GM18867 (cell line): ENCODE measurements at regions not wholly inside any gene's neighbourhood (a gene's known extent, or its start where the extent isn't known, plus 50 kb on each side); places are given as distances from the start of the nearest gene placed in this dataset.
A peak's percentile ranks its signal among the peaks of the same experiment; 100 is the strongest.
"Not testable (repeated sequence)": the region's sequence is repeated elsewhere in the genome, so short reads cannot be mapped to it uniquely, and the experiment has no call there.

ENCODE experiments used
- ATAC-seq: cut with Tn5 transposase; IDR thresholded peaks from one replicate; pipeline ENCODE4 v1.9.1; 2021; ENCODE audit warnings: mild to moderate bottlenecking, moderate library complexity; ENCODE audit not compliant: unreplicated experiment

- ATAC-seq = no peak
Observed at GRCh38 chr16:51869176-51869575, 677.8 kb downstream of the TOX3 start.

- no peak for ATAC-seq
Observed at GRCh38 chr16:51868631-51869030, 678.3 kb downstream of the TOX3 start.

- no peak for ATAC-seq
Observed at GRCh38 chr16:51867386-51868065, 679.4 kb downstream of the TOX3 start.

GRCh38 chr16:51864575-51864974 lies 682.4 kb downstream of the TOX3 start:
- ATAC-seq = no peak

- no peak for ATAC-seq
Observed at GRCh38 chr16:51854401-51854951, 692.5 kb downstream of the TOX3 start.

- ATAC-seq = no peak
Observed at GRCh38 chr16:51853586-51853985, 693.4 kb downstream of the TOX3 start.

- no peak for ATAC-seq
Observed at GRCh38 chr16:51852892-51853291, 694.1 kb downstream of the TOX3 start.

- no peak for ATAC-seq
Observed at GRCh38 chr16:51851111-51851510, 695.8 kb downstream of the TOX3 start.

GRCh38 chr16:51849715-51850114 lies 697.2 kb downstream of the TOX3 start:
- ATAC-seq = no peak

- no peak for ATAC-seq
Observed at GRCh38 chr16:51845586-51846305, 694.7 kb upstream of the SALL1 start.

- ATAC-seq = no peak
Observed at GRCh38 chr16:51839727-51840462, 688.8 kb upstream of the SALL1 start.

GRCh38 chr16:51834794-51835193 lies 683.7 kb upstream of the SALL1 start:
- no peak for ATAC-seq

- ATAC-seq = no peak
Observed at GRCh38 chr16:51834133-51834532, 683.1 kb upstream of the SALL1 start.

- peak; percentile 43 for ATAC-seq
Observed at GRCh38 chr16:51831595-51832367, 680.7 kb upstream of the SALL1 start.

- ATAC-seq = not testable (repeated sequence)
Observed at GRCh38 chr16:51831034-51831433, 680.0 kb upstream of the SALL1 start.

GRCh38 chr16:51825779-51826178 lies 674.7 kb upstream of the SALL1 start:
- no peak for ATAC-seq

GRCh38 chr16:51822471-51822870 lies 671.4 kb upstream of the SALL1 start:
- ATAC-seq = no peak

GRCh38 chr16:51821527-51821926 lies 670.5 kb upstream of the SALL1 start:
- ATAC-seq = no peak

GRCh38 chr16:51820176-51820575 lies 669.1 kb upstream of the SALL1 start:
- no peak for ATAC-seq

GRCh38 chr16:51818342-51818944 lies 667.4 kb upstream of the SALL1 start:
- ATAC-seq = peak; percentile 72
